GM18873 (cell line): ENCODE measurements at regions not wholly inside any gene's neighbourhood (a gene's known extent, or its start where the extent isn't known, plus 50 kb on each side); places are given as distances from the start of the nearest gene placed in this dataset.

ENCODE experiments used
- ATAC-seq: cut with Tn5 transposase; IDR thresholded peaks from one replicate; pipeline ENCODE4 v1.9.1; 2021; ENCODE audit warnings: mild to moderate bottlenecking, moderate library complexity, moderate number of reproducible peaks; ENCODE audit not compliant: unreplicated experiment, low FRiP score

GRCh38 chr11:130636722-130637464 lies 188.4 kb downstream of the ADAMTS15 start:
- ATAC-seq = peak; percentile 64

GRCh38 chr11:130637566-130637965 lies 189.1 kb downstream of the ADAMTS15 start:
- no peak for ATAC-seq

DNA sequence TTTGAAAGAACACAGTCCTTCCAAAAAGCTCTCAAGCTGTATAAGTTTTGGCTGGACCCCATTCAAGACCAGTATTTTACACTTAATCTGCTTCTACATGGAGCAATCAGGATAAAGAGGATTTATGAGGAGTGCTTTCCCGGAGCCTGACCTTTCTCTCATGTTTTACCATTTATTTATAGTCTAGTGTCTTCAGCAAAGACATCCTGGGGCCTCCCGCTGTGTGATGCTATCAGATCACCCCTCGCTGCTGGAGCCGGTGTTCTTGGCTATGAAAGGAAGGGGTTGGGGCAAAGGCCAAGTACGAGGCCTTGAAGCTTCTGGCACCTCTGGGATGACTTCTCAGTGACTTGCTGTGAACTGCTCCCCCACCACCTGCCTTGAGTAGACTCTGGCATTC lies 189.6 kb downstream of the ADAMTS15 start:
- ATAC-seq = no peak

- ATAC-seq = no peak
These were observed 190.2 kb downstream of the ADAMTS15 start for GRCh38 chr11:130638624-130639023.

GRCh38 chr11:130639369-130639768 lies 190.9 kb downstream of the ADAMTS15 start:
- ATAC-seq = no peak

GRCh38 chr11:130640526-130640925 lies 192.1 kb downstream of the ADAMTS15 start:
- ATAC-seq = no peak

- ATAC-seq = no peak
These were observed 193.4 kb downstream of the ADAMTS15 start for GRCh38 chr11:130641876-130642275.

DNA sequence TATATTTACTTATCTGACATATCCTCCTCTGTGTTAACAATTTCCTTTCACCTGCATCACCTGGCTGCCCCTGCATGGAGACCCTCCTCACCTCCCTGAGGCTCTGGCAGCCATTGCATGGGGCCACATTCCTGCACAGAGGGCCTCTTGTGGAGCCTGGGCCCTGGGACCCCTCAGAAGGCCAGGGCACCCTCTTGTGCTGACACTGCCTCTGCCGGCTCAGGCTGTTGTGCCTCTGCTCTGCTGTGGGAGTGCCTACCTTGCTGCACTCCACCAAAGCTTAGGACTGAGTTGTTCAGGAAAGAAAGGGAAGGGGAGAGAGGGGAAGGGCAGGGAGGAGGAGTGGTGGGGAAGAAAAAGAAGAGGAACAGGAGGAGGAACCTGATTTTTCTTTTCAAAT lies 194.5 kb downstream of the ADAMTS15 start:
- no peak for ATAC-seq

DNA sequence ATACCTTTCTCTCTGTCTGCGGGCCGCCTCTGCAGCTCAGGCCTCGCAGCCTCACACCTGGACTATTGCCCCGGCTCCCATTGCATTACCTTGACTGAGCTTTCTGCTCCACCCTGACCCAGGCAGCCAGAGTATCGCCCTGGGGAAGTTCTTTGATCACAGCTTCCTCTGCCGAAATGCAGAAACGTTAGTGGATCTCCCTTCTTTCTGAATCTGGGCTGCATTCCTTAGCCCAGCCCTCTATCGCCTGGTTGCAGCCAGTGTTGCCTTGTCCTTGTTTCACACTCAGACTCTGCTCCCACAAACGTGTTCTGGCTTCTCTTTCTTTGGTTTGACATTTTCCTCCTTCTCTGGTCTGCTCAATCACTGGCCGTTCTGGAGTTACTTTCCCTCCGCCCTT lies 195.7 kb downstream of the ADAMTS15 start:
- no peak for ATAC-seq

GRCh38 chr11:130645164-130645842 lies 196.9 kb downstream of the ADAMTS15 start:
- no peak for ATAC-seq

DNA sequence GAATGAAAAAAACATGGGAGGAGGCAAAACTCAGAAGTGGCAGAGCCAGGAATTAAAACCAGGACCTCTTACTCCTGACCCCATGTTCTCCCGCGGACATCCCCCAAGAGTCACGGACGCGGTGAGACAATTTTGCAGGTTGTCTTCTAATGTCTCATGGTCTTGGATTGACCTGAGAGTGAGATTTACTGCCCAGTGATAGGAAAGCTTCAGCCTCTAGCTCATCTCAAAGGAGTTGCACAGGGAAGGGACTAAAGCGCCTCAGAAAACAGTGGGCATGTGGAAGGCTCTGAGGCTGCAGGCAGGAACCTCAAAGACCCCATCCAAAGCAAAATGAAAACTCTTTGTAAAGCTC lies 197.4 kb downstream of the ADAMTS15 start:
- ATAC-seq = no peak

DNA sequence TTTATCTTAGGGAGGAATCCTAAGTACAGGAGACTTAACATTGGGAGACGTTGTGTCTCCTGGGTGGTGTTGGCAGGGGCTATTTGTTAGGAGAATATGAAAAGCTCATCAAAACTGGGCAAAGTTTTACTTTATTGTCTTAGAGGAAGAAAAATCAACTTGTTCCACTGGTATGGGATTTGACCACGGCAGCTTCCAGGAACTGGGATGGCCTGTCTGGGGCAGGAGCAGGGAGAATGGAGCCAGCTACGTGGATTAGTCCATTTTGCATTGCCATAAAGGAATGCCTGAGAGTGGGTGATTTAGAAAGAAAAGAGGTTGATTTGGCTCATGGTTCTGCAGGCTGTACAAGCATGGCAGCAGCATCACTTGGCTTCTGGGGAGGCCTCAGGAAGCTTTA lies 198.4 kb downstream of the ADAMTS15 start:
- no peak for ATAC-seq

DNA sequence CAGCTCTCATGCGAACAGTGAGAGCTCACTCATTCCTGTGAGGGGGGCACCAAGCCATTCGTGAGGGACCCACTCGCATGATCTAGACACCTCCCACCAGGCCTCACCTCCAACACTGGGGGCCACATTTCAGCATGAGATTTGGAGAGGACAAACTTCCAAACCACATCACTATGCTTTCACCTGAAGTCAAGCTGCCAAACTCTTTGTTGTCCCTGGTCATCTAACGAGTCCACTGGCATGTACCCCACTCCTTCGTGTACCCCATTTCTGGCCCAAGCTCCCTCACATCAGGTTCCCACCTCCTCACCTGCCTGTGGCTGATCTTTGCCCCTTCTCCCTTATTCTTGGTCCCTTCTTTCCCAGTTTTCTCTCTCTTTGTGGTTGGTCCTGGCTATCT lies 198.9 kb downstream of the ADAMTS15 start:
- no peak for ATAC-seq

DNA sequence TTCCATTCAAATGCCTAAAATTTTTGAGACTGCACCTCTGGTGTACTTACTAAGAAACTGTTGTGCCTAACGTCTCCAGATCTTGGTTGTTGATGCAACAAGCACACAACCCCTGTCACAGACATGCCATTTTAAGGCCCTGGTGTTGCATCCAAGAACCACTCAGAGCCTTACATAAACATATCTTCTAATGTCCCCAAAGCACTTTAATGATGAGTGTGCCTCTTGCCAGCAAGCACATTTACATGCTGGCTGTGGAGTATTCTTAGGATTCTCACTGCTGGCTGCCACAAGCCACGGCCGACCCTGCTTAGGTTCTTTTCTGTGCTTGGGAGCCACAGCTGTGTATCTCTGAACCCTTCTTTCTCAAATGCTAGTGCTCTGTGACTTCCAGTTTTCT lies 201.4 kb downstream of the ADAMTS15 start:
- ATAC-seq = no peak

- ATAC-seq = no peak
These were observed 202.1 kb downstream of the ADAMTS15 start for GRCh38 chr11:130650456-130651030.

- ATAC-seq = no peak
These were observed 202.8 kb downstream of the ADAMTS15 start for GRCh38 chr11:130651066-130651855.

GRCh38 chr11:130652671-130653335 lies 204.4 kb downstream of the ADAMTS15 start:
- ATAC-seq = no peak

- ATAC-seq = no peak
These were observed 205.6 kb downstream of the ADAMTS15 start for GRCh38 chr11:130653838-130654636.

- ATAC-seq = no peak
These were observed 206.9 kb downstream of the ADAMTS15 start for GRCh38 chr11:130655300-130655699.

DNA sequence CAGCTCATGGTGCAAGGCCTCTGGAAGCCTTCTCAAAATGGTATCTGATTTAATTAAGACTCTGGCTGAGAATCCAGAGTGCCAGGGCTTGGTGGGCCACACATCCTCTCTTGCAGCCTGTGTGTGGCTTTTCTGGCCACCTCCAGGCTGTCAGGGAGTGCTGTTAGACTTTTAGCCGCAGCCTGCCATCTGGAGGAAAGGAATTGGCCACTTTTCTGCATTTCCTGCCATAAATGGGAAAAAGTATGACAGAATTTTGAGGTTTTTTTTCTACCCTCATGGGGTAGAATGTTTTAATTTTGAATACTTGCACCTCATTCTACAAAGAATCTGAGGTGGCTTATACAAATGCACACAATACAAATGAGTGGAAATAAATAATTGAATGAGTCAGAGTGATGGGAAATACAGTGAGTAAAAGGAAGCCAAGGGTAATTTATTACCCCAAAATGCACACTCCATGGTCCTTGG lies 218.4 kb downstream of the ADAMTS15 start:
- ATAC-seq = no peak
